ENCODE measurements at regions not wholly inside any gene's neighbourhood (a gene's known extent, or its start where the extent isn't known, plus 50 kb on each side); places are given as distances from the start of the nearest gene placed in this dataset.

GRCh38 chr15:25947323-25948314 is 84.5 kb upstream of the ATP10A start:
- DNase-seq: no peak

GRCh38 chr15:25946241-25946805 is 83.2 kb upstream of the ATP10A start:
- DNase-seq: no peak

- no peak for DNase-seq
Measured at GRCh38 chr15:25944386-25944785, 81.3 kb upstream of the ATP10A start.

- no peak for DNase-seq
Measured at GRCh38 chr15:25943831-25944230, 80.7 kb upstream of the ATP10A start.

- no peak for DNase-seq
Measured at GRCh38 chr15:25939122-25939521, 76.0 kb upstream of the ATP10A start.

GRCh38 chr15:25937796-25938195 is 74.7 kb upstream of the ATP10A start:
- DNase-seq: no peak

- no peak for DNase-seq
Measured at GRCh38 chr15:25936004-25936403, 72.9 kb upstream of the ATP10A start.

GRCh38 chr15:25933456-25934158 is 70.5 kb upstream of the ATP10A start:
- peak; percentile 40 for DNase-seq

GRCh38 chr15:25932696-25933095 is 69.6 kb upstream of the ATP10A start:
- no peak for DNase-seq

- no peak for DNase-seq
Measured at GRCh38 chr15:25931851-25932250, 68.7 kb upstream of the ATP10A start.

GRCh38 chr15:25930931-25931330 is 67.8 kb upstream of the ATP10A start:
- DNase-seq: no peak
